AG10803 (cell line): ENCODE measurements at regions not wholly inside any gene's neighbourhood (a gene's known extent, or its start where the extent isn't known, plus 50 kb on each side); places are given as distances from the start of the nearest gene placed in this dataset.

ENCODE experiments used
- DNase-seq: peaks from one replicate; pipeline ENCODE4 v3.0.0; 2010; ENCODE audit warnings: low read depth
- H3K4me3 ChIP-seq: 2 replicates; pipeline ENCODE4 v1.5.1; 2011; ENCODE audit warnings: mild to moderate bottlenecking, low read length, control low read depth
- TF ChIP-seq, protein P1 (sequence below): conservative IDR thresholded peaks from 2 replicates; pipeline ENCODE4 v1.5.1; 2011; ENCODE audit warnings: mild to moderate bottlenecking, low read length, control low read depth, inconsistent platforms

- no peak overlapping the region for H3K4me3 ChIP-seq
- TF ChIP-seq, protein P1, sequence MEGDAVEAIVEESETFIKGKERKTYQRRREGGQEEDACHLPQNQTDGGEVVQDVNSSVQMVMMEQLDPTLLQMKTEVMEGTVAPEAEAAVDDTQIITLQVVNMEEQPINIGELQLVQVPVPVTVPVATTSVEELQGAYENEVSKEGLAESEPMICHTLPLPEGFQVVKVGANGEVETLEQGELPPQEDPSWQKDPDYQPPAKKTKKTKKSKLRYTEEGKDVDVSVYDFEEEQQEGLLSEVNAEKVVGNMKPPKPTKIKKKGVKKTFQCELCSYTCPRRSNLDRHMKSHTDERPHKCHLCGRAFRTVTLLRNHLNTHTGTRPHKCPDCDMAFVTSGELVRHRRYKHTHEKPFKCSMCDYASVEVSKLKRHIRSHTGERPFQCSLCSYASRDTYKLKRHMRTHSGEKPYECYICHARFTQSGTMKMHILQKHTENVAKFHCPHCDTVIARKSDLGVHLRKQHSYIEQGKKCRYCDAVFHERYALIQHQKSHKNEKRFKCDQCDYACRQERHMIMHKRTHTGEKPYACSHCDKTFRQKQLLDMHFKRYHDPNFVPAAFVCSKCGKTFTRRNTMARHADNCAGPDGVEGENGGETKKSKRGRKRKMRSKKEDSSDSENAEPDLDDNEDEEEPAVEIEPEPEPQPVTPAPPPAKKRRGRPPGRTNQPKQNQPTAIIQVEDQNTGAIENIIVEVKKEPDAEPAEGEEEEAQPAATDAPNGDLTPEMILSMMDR: no peak
- no peak for DNase-seq
Measured at GRCh38 chr13:63954683-63955082, 2539.0 kb upstream of the PCDH20 start.

- no peak overlapping the region for H3K4me3 ChIP-seq
- TF ChIP-seq, protein P1: no peak
- DNase-seq: no peak
Measured at GRCh38 chr13:63948045-63948444, 2532.4 kb upstream of the PCDH20 start.

- DNase-seq: no peak
- H3K4me3 ChIP-seq: no peak overlapping the region
- TF ChIP-seq, protein P1: no peak
Measured at GRCh38 chr13:63944911-63945310, 2529.3 kb upstream of the PCDH20 start.

- no peak for DNase-seq
- TF ChIP-seq, protein P1: no peak
Measured at GRCh38 chr13:63942372-63942771, 2526.7 kb upstream of the PCDH20 start.

GRCh38 chr13:63938851-63939250, 2523.2 kb upstream of the PCDH20 start:
- TF ChIP-seq, protein P1: no peak
- no peak for DNase-seq
- H3K4me3 ChIP-seq: no peak overlapping the region

More at GRCh38 chr13:63942372-63942771, 2526.7 kb upstream of the PCDH20 start:
- no peak overlapping the region for H3K4me3 ChIP-seq

DNA sequence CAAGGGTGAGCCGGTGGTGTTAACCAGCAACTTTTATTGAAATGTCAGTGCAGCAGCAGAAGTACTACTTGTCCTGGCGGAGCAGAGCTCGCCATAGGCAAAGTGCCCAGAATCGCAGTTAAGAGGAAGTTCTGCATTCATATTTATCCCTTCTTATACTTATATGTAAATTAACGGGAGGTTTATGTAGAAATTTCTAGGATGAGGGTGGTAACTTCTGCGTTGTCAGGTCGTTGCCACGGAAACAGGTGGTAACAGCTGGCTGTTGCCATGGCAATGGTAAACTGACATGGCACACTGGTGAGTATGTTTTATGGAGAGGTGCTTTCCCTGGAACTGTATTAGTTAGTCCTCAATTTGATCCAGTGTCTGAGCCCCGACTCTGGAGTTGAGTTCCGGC, 2494.9 kb upstream of the PCDH20 start:
- H3K4me3 ChIP-seq: no peak overlapping the region
- TF ChIP-seq, protein P1: no peak
- no peak for DNase-seq

DNA sequence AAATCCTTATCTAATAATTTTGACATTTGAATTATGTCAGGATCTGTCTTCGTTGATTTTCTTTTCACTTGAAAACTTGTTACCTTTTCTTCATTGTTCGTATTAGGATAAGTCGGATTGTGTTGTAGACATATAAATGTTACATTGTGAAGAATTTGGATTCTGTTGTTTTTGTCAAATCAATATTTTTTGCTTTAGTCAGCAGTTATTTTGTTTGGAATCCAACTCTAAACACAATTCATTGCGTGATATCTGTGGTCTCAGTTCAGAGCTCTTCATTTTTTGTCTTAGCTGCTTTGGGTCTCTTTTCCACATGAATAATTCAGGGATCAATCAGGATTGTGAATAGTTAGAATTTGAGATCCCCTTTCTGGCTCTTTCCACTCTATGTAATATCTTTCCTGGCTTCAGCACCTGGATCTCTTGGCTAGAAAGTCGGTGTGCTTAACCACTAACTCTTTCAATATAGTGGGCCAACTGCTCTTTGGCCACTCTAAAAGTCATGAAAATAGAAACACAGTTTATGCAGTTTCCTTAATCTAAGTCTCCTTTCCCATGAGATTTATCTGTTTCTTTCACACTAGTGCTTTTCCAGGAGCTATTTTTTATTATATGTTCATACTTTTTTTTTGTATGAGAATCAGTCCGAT, 2494.2 kb upstream of the PCDH20 start:
- TF ChIP-seq, protein P1: no peak
- H3K4me3 ChIP-seq: no peak overlapping the region
- DNase-seq: no peak
